RCC 7860 (cell line): ENCODE measurements at regions not wholly inside any gene's neighbourhood (a gene's known extent, or its start where the extent isn't known, plus 50 kb on each side); places are given as distances from the start of the nearest gene placed in this dataset.
"Not testable (repeated sequence)": the region's sequence is repeated elsewhere in the genome, so short reads cannot be mapped to it uniquely, and the experiment has no call there.

ENCODE experiments used
- DNase-seq: peaks from one replicate; pipeline ENCODE4 v3.0.0-alpha.2; 2015; ENCODE audit warnings: low spot score
- FAIRE-seq: peaks from 2 replicates; lab custom pipeline; 2012; peaks lifted over from hg19 to GRCh38; lab: Jason Lieb, UNC

DNA sequence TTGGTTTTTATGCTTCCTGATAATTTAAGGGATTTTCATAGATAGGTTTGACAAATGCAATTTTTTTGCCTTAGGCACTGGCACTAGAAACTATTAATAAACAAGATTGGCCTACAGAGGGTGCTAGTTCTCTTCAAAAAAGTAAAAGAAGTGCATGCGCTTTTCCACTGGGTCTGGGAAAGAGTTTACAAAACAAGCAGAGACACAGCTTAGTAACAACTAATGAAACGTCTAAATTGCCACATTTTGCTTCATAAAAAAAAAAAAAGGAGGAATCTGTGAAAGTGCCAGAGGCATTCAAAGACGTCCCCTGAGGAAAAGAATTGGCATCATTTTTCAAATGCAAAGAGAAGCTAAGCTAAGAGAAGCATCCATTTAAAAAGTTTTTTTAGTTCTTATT, 58.3 kb upstream of the EEA1 start:
- peak; percentile 38 for DNase-seq

GRCh38 chr12:92987846-92988621, 58.9 kb upstream of the EEA1 start:
- FAIRE-seq = no peak
- no peak for DNase-seq

More for the DNA sequence above, 58.3 kb upstream of the EEA1 start:
- FAIRE-seq = peak; percentile 50

- FAIRE-seq = no peak
- DNase-seq = no peak
These were observed 59.6 kb upstream of the EEA1 start for GRCh38 chr12:92988622-92989130.

DNA sequence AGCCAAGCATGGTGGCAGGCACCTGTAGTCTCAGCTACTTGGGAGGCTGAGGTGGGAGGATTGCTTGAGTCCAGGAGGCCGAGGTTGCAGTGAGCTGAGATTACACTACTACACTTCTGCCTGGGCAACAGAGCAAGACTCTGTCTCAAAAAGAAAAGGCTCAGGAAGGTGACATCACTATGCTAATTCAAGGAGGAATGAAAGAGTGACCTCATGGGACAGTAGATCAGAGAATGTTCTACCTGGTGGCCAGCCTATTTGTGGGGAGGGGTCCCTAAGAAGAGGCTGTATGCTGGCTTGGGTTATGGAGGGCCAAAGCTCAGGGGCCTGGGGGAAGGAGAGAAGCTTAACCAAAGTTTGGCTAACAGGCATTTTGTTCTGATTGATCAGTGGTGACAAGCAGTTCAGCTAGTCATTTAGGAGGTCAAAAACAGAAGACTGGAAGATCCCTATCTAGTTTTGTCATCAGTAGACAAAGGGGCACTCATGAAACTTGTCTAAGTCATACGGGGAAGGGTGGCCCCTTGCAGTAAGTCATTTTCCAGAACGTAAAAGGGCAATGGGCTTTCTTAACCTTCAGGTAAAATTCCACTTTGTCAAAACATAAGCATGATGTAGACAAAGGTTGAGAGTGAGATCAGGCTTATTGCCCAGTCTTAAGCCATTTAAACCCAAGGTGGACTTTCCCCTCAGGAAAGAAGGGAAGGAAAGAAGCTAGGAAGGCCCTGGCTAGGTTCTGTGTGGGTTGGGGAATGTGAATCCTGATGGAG, 60.8 kb upstream of the EEA1 start:
- FAIRE-seq (no peak), DNase-seq (no peak)

- no peak for DNase-seq
- FAIRE-seq = no peak
These were observed 62.0 kb upstream of the EEA1 start for GRCh38 chr12:92991134-92991533.

- DNase-seq = no peak
These were observed 62.9 kb upstream of the EEA1 start for GRCh38 chr12:92992041-92992440.

GRCh38 chr12:92993259-92993658, 64.2 kb upstream of the EEA1 start:
- no peak for DNase-seq
- FAIRE-seq = no peak

More at GRCh38 chr12:92992041-92992440, 62.9 kb upstream of the EEA1 start:
- no peak for FAIRE-seq

- FAIRE-seq (no peak), DNase-seq (no peak)
These were observed 66.3 kb upstream of the EEA1 start for GRCh38 chr12:92995258-92995903.

- DNase-seq = no peak
- no peak for FAIRE-seq
These were observed 70.9 kb upstream of the EEA1 start for GRCh38 chr12:93000026-93000425.

DNA sequence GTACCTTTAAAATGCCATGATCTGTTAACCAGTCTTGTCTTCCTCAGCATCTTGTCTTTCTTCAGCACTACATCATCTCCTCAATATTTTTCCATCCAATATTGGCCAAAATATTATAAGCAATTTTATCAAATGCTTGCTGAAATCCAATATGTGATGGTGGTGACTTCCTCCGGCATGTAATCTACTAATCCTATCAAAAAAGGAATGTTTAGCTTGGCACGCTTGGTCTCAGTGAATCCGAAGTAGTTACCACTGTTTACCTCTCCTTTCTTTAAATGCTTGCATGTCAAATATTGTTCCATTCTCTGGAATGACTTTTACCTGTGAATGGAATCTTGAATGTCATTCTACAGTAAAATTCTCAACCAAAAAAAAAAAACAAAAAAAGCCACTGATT, 72.3 kb upstream of the EEA1 start:
- DNase-seq (no peak), FAIRE-seq (no peak)

GRCh38 chr12:93002293-93003054, 73.4 kb upstream of the EEA1 start:
- no peak for FAIRE-seq
- DNase-seq = no peak

DNA sequence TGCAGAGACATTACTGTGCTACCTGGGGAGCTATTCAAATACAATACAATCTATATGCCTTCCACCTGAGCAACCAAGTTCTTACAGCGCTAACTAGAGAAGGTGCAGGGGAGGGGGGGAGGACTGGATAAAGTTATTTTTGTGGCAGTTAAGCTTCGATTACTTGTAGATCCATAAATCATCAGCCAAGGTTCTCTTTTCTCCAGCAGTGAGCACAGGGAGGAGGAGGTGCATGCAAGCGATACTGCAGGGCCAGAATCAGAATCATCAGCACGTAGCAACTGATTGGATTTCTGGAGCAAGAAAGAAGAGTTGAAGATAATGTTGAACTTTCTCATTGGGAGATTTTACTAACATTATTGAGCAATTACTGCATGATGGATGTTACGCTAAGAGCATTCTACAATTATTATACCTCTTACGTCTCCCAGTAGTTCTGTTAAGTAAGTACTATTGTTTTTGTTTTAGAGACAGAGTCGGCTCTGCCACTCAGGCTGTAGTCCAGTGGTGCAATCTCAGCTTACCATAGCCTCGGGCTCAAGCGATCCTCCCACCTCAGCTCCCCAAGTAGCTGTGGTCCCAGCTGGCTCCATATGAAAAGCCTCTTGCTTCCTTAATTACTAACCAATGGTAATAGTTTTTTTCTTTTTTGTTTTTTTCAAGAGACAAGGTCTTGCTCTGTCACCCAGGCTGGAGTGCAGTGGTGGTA, 74.6 kb upstream of the EEA1 start:
- no peak for FAIRE-seq
- DNase-seq = no peak

DNA sequence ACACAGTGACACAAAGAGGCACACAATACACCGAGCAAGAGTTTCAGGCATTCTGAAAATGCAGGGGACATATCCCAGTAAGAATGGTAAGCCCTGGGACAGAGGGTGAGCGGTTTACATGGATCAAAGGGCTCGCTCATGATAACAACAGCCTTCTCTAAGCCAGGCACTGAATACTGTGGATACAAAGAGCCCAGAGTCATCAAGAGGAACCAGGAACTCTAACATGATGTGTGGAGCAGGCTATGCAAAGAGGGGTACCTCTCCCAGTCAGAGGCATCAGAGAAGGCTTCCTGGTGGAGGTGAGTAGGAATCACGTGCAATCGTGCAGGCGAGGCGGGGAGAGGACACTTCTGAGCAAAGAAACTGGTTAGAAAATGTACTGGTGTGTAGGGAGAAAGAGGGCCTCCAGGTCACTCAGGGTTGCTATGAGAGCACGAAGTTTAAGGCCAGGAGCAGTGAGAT, 76.9 kb upstream of the EEA1 start:
- FAIRE-seq = no peak
- no peak for DNase-seq

DNA sequence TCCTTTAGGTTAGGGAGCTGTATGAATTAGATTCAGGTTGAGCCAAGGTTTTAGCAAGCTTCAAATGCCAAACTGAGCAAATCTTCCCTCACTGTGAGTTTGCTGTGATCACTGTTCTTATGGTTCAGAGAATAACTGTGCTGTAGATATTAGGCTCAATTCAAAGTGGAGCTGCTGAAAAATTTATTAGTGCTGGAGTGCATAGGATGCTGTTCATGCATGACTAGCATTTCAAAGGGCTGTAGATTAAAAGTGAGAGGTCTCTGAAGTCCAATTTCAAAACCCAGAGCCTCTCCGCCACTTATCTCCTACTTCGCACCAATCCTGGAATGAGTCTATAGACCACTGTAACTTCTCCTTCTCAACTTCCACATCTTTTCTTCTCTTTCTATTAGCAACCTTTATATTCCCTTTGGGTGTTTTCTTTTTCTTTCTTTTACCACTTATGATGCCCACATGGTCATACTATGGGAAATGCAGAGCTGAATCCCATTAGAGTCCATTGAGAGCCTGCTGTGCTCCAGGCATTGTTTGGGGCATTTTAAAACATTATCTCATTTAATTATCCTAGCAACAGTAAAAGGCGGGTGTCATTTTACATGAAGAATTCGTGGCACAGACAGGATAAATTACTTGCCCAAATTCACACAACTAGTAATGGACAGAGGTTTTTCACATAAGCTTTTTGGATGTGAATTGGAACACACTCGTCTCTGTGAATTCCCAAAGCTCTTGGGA, 77.5 kb upstream of the EEA1 start:
- FAIRE-seq (no peak), DNase-seq (no peak)

DNA sequence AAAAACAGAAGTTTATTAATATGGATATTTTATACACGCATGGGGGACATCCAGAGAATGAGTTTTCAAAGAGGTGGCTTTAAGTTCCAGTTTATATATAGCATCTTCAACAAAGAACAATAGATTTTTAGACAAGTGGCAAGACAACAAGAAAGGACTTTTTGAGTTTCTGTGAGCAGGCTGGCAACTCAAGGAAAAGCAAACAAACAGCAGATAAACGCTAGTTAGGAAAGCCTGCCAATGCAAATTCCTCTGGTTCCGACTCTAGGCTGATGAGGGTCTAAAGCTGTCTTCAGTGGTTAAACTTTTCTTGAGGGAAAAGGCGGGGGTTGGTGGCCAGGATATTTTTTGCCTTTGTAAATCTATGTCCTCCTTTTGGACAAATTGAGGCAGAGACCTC, 78.4 kb upstream of the EEA1 start:
- DNase-seq (no peak), FAIRE-seq (no peak)

- FAIRE-seq (no peak), DNase-seq (no peak)
These were observed 79.1 kb upstream of the EEA1 start for GRCh38 chr12:93008044-93008778.

- not testable (repeated sequence) for DNase-seq, FAIRE-seq
These were observed 79.8 kb upstream of the EEA1 start for GRCh38 chr12:93008880-93009279.

- no peak for DNase-seq
These were observed 80.4 kb upstream of the EEA1 start for GRCh38 chr12:93009533-93009932.

GRCh38 chr12:93010461-93010860, 81.4 kb upstream of the EEA1 start:
- DNase-seq (no peak), FAIRE-seq (no peak)

More at GRCh38 chr12:93009533-93009932, 80.4 kb upstream of the EEA1 start:
- FAIRE-seq = no peak
